Karpas-422 (cell line): ENCODE measurements at regions not wholly inside any gene's neighbourhood (a gene's known extent, or its start where the extent isn't known, plus 50 kb on each side); places are given as distances from the start of the nearest gene placed in this dataset.

Source experiments
- DNase-seq: peaks from one replicate; pipeline ENCODE4 v3.0.0-alpha.2; 2015
- H2AFZ ChIP-seq: fragments of 200-600 bp; sonication (generic); 2 replicates; pipeline ENCODE4 v1.6.1; 2014; ENCODE audit warnings: antibody characterized with exemption, low read length, mixed read lengths
- H3K27ac ChIP-seq: fragments of 200-600 bp; sonication (generic); 2 replicates; pipeline ENCODE4 v1.5.1; 2014; ENCODE audit warnings: mild to moderate bottlenecking, low read length, moderate library complexity
- H3K27me3 ChIP-seq: fragments of 200-600 bp; sonication (generic); 2 replicates; pipeline ENCODE4 v1.6.1; 2014; ENCODE audit warnings: low read length, mixed read lengths
- H3K36me3 ChIP-seq: fragments of 200-600 bp; sonication (generic); 2 replicates; pipeline ENCODE4 v1.6.1; 2014; ENCODE audit warnings: low read length, mixed read lengths; ENCODE audit not compliant: insufficient read depth
- H3K4me1 ChIP-seq: fragments of 200-600 bp; sonication (generic); 2 replicates; pipeline ENCODE4 v1.6.1; 2014; ENCODE audit warnings: mild to moderate bottlenecking, low read length, mixed read lengths
- H3K4me2 ChIP-seq: fragments of 200-600 bp; sonication (generic); 2 replicates; pipeline ENCODE4 v1.6.1; 2014; ENCODE audit warnings: low read length, low read depth, mild to moderate bottlenecking; ENCODE audit not compliant: poor library complexity, severe bottlenecking
- H3K4me3 ChIP-seq: fragments of 200-600 bp; sonication (generic); 2 replicates; pipeline ENCODE4 v1.5.1; 2014; ENCODE audit warnings: mild to moderate bottlenecking, antibody characterized with exemption, low read length, mixed read lengths
- H3K79me2 ChIP-seq: fragments of 200-600 bp; sonication (generic); 2 replicates; pipeline ENCODE4 v1.6.1; 2014; ENCODE audit warnings: mild to moderate bottlenecking, low read length, mixed read lengths
- H3K9ac ChIP-seq: fragments of 200-600 bp; sonication (generic); 2 replicates; pipeline ENCODE4 v1.6.0; 2014; ENCODE audit warnings: low read length
- H3K9me2 ChIP-seq: fragments of 200-600 bp; sonication (generic), shearing (Covaris generic); replicated peaks from 2 replicates; pipeline ENCODE4 v1.6.0; 2014; ENCODE audit warnings: mild to moderate bottlenecking, low read length, moderate library complexity; ENCODE audit not compliant: insufficient read depth
- H3K9me3 ChIP-seq: fragments of 300-700, 200-600 bp; sonication (generic); 2 replicates; pipeline ENCODE4 v1.6.1; 2014; ENCODE audit warnings: low read length, mixed read lengths
- H4K20me1 ChIP-seq: fragments of 200-600 bp; sonication (generic); 2 replicates; pipeline ENCODE4 v1.6.1; 2014; ENCODE audit warnings: mild to moderate bottlenecking, antibody characterized with exemption, low read length, low read depth; ENCODE audit not compliant: insufficient read depth

GRCh38 chr3:55380561-55380960 lies 106.5 kb downstream of the WNT5A start:
- no peaks in the 10 kb centered on the region for H3K36me3 ChIP-seq
- H3K4me3 ChIP-seq: no peak overlapping the region
- H3K27ac ChIP-seq: no peak overlapping the region
- H3K4me1 ChIP-seq: no peaks in the 10 kb centered on the region
- no peak overlapping the region for H3K4me2 ChIP-seq
- no peaks in the 10 kb centered on the region for H3K9me3 ChIP-seq
- H3K9me2 ChIP-seq: no peaks in the 10 kb centered on the region
- no peak overlapping the region for H2AFZ ChIP-seq
- H3K79me2 ChIP-seq: no peaks in the 10 kb centered on the region
- no peak for DNase-seq
- no peaks in the 10 kb centered on the region for H4K20me1 ChIP-seq
- H3K27me3 ChIP-seq: no peaks in the 10 kb centered on the region
- H3K9ac ChIP-seq: no peak overlapping the region

DNA sequence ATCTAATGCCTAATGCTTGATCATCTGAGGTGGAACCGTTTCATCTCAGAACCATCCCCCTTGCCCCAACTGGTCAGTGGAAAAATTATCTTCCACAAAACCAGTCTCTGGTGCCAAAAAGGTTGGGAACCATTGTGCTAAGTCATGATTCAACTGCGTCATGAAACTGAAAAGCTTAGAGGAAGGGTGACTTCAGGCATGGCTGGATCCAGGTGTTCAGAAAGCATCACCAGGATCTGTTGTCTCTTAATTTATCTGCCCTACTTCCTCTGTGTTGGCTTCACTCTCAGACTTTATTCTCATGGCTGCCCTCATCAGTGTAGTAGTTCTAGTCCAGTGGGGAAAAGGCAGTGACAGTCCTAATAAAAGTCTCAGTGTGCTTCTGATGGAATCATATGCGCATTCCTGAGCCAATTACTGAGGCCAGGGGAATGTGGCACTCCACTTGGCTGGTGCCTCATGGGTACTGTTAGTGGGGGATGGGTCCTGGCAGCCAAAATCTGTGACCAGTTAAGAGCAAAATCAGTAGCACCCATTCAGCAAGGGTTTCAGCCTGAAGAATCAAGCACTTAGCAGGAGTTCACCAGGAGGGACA lies 110.3 kb downstream of the WNT5A start:
- Histone ChIP-seq H3K36me3 (no peaks in the 10 kb centered on the region), H3K27me3 (no peaks in the 10 kb centered on the region), H3K4me1 (no peaks in the 10 kb centered on the region), H3K79me2 (no peaks in the 10 kb centered on the region), H3K9me2 (no peaks in the 10 kb centered on the region), H2AFZ (no peak overlapping the region), H3K9ac (no peak overlapping the region), H4K20me1 (no peaks in the 10 kb centered on the region), H3K4me3 (no peak overlapping the region), H3K27ac (no peak overlapping the region), H3K4me2 (no peak overlapping the region), H3K9me3 (no peaks in the 10 kb centered on the region)
- no peak for DNase-seq

GRCh38 chr3:55373423-55373822 lies 113.7 kb downstream of the WNT5A start:
- no peaks in the 10 kb centered on the region for H3K79me2 ChIP-seq
- H3K9me3 ChIP-seq: no peaks in the 10 kb centered on the region
- H3K27ac ChIP-seq: no peak overlapping the region
- no peaks in the 10 kb centered on the region for H3K36me3 ChIP-seq
- H3K4me1 ChIP-seq: no peaks in the 10 kb centered on the region
- H2AFZ ChIP-seq: no peak overlapping the region
- no peak for DNase-seq
- H3K4me2 ChIP-seq: no peak overlapping the region
- no peaks in the 10 kb centered on the region for H3K9me2 ChIP-seq
- H3K9ac ChIP-seq: no peak overlapping the region
- H3K4me3 ChIP-seq: no peak overlapping the region
- no peaks in the 10 kb centered on the region for H4K20me1 ChIP-seq
- H3K27me3 ChIP-seq: no peaks in the 10 kb centered on the region

DNA sequence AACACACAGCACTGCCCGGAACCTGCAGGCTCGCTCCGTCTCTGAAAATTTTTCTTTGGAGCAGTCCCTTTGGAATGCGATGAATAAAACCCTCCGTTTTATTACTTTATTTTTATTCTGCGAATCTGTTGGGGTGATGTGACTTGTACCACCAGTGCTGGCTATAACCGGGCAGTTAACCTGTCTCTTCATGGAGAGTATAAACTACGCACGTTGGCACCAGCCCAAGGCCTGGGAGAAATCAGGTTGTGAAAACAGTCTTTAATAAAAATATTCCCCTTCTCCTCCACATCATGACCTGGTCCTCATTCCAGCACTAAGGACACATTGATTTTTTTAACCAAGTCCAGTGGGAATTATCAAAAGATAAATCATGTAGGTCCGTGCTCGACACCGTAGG lies 116.8 kb downstream of the WNT5A start:
- no peaks in the 10 kb centered on the region for H3K27me3 ChIP-seq
- DNase-seq: no peak
- H3K27ac ChIP-seq: no peak overlapping the region
- H3K9ac ChIP-seq: no peak overlapping the region
- no peak overlapping the region for H3K4me3 ChIP-seq
- H3K9me3 ChIP-seq: no peaks in the 10 kb centered on the region
- H3K4me1 ChIP-seq: no peaks in the 10 kb centered on the region
- H3K4me2 ChIP-seq: no peak overlapping the region
- no peaks in the 10 kb centered on the region for H4K20me1 ChIP-seq
- no peaks in the 10 kb centered on the region for H3K9me2 ChIP-seq
- H3K36me3 ChIP-seq: no peaks in the 10 kb centered on the region
- H3K79me2 ChIP-seq: no peaks in the 10 kb centered on the region
- no peak overlapping the region for H2AFZ ChIP-seq

DNA sequence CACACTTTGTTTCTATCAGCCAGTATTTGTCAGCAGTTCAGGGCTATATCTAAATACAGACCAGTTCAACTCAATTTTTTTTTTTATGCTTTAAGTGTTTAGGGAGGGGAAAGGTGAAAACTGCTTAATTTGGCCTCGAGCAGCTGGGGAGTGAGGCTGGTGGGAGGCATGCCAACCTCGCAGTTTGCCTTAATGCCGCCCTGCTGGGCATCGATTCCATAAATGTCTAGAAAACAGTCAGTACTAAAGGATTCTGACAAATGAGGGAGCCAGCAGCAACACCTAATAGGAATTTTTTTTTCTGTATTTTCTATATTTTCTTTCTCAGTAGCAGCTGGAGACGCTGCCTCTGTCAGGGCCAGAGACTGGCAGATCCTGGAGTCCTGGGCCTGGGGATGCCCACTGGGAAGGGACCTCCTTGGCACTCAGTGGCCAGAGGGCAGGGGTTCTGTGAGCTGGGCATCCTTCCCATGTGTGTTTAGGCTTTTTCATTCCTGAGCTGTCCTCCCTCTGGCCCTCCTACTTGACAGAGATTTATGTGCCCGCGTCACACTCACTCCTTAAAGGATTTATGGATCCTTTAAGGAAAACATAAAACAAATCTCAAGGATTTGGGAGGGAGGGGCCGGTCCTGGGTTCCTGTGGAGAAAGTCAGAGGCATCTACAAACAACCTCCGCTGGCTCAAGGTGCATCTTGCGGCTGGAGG lies 117.8 kb downstream of the WNT5A start:
- H3K36me3 ChIP-seq: no peaks in the 10 kb centered on the region
- H4K20me1 ChIP-seq: no peaks in the 10 kb centered on the region
- no peak overlapping the region for H3K9ac ChIP-seq
- no peaks in the 10 kb centered on the region for H3K9me3 ChIP-seq
- no peak overlapping the region for H3K27ac ChIP-seq
- no peak overlapping the region for H2AFZ ChIP-seq
- H3K4me3 ChIP-seq: no peak overlapping the region
- H3K79me2 ChIP-seq: no peaks in the 10 kb centered on the region
- no peak overlapping the region for H3K4me2 ChIP-seq
- DNase-seq: no peak
- no peaks in the 10 kb centered on the region for H3K9me2 ChIP-seq
- no peaks in the 10 kb centered on the region for H3K4me1 ChIP-seq
- H3K27me3 ChIP-seq: no peaks in the 10 kb centered on the region

DNA sequence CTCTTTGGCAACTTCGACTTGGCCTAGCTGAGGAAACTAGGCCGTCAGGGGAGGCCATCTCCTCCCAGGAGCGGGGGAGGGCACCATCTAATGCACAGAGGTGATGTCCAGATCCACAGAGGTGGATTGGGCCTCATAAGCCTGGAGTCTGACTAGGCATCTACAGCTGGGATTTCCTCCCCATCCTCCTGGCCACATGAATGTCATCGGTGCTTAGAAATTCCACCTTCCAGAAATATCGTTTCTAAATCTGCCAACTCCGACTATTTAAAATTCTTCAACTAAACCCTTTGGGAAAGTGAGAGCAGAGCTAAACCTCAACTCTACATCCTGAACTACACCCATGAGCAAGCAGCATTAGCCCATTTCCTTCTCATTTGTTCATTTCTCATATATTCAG lies 118.7 kb downstream of the WNT5A start:
- Histone ChIP-seq H3K27ac (no peak overlapping the region), H3K79me2 (no peaks in the 10 kb centered on the region), H2AFZ (no peak overlapping the region), H3K4me1 (no peaks in the 10 kb centered on the region), H3K9ac (no peak overlapping the region), H3K4me3 (no peak overlapping the region), H3K27me3 (no peaks in the 10 kb centered on the region), H3K9me3 (no peaks in the 10 kb centered on the region), H3K36me3 (no peaks in the 10 kb centered on the region), H3K4me2 (no peak overlapping the region), H4K20me1 (no peaks in the 10 kb centered on the region), H3K9me2 (no peaks in the 10 kb centered on the region)
- DNase-seq: no peak

DNA sequence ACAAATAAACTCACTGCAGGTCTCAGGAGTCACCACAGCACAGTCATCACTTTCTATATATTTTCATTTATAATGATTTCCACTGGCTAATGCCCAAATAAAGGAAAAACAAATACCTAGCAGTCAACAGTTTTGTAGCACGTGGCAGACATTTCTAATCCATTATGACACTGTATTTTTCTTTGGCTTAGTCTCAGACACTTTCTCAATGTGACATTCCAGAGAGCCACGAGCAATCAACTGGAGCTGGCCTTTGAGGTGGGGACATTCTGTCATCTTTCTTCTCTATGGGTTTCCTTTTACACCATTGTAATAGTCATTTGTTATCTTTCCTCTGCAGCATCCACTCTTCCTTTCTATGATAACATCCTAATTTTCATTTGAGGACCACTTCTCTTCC lies 119.7 kb downstream of the WNT5A start:
- Histone ChIP-seq H3K9me3 (no peaks in the 10 kb centered on the region), H3K9me2 (no peaks in the 10 kb centered on the region), H3K4me3 (no peak overlapping the region), H2AFZ (no peak overlapping the region), H3K4me1 (no peaks in the 10 kb centered on the region), H3K27me3 (no peaks in the 10 kb centered on the region), H3K9ac (no peak overlapping the region), H4K20me1 (no peaks in the 10 kb centered on the region), H3K79me2 (no peaks in the 10 kb centered on the region), H3K27ac (no peak overlapping the region), H3K4me2 (no peak overlapping the region), H3K36me3 (no peaks in the 10 kb centered on the region)
- DNase-seq: no peak

- no peak for DNase-seq
- H4K20me1 ChIP-seq: no peaks in the 10 kb centered on the region
- H3K27me3 ChIP-seq: no peaks in the 10 kb centered on the region
- H2AFZ ChIP-seq: no peak overlapping the region
- H3K4me1 ChIP-seq: no peaks in the 10 kb centered on the region
- no peak overlapping the region for H3K9ac ChIP-seq
- no peaks in the 10 kb centered on the region for H3K9me2 ChIP-seq
- no peaks in the 10 kb centered on the region for H3K9me3 ChIP-seq
- no peak overlapping the region for H3K4me2 ChIP-seq
- H3K79me2 ChIP-seq: no peaks in the 10 kb centered on the region
- H3K27ac ChIP-seq: no peak overlapping the region
- no peak overlapping the region for H3K4me3 ChIP-seq
- no peaks in the 10 kb centered on the region for H3K36me3 ChIP-seq
Measured at GRCh38 chr3:55364421-55364820, 122.7 kb downstream of the WNT5A start.
